ENCODE measurements at regions not wholly inside any gene's neighbourhood (a gene's known extent, or its start where the extent isn't known, plus 50 kb on each side); places are given as distances from the start of the nearest gene placed in this dataset.

DNA sequence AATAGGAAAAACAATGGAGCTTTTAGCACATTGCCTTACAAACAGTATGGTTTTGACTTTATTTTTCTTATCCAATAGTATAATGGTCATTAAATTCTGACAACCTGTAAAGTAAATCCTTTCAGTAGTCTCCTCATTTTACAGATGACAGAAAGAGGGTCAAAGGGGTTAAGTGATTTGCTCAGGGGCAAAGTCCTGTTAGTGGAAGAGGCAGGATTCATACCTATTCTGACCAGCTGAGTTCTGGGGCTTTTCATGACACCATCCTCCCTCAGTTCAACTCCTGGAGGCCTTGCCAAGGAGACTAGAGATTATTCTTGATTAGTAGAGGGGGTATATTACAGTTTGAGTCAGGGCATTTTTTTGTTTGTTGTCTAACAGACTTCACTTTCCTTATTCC lies 278.7 kb upstream of the DUSP10 start:
- TF ChIP-seq EZH2phosphoT487 (IDR thresholded peaks at IDR 0.05; ENCODE audit: insufficient read depth, low read depth) = no peak
- TF ChIP-seq EZH2 (IDR thresholded peaks at IDR 0.05; ENCODE audit: insufficient read depth, poor library complexity, severe bottlenecking) = no peak

Data from GM23248 (cell line).